Middle frontal gyrus (tissue), 1 donor: ENCODE measurements at regions not wholly inside any gene's neighbourhood (a gene's known extent, or its start where the extent isn't known, plus 50 kb on each side); places are given as distances from the start of the nearest gene placed in this dataset.
A peak's percentile ranks its signal among the peaks of the same experiment; 100 is the strongest.
"Not testable (repeated sequence)": the region's sequence is repeated elsewhere in the genome, so short reads cannot be mapped to it uniquely, and the experiment has no call there.

Source experiments
- DNase-seq: peaks from one replicate; pipeline ENCODE4 v3.0.0-alpha.2; 2015; ENCODE audit warnings: low spot score; ENCODE audit errors: extremely low spot score

- no peak for DNase-seq
Measured at GRCh38 chr5:117191251-117191650, 616.6 kb upstream of the SEMA6A start.

GRCh38 chr5:117189784-117190183 lies 615.2 kb upstream of the SEMA6A start:
- no peak for DNase-seq

- no peak for DNase-seq
Measured at GRCh38 chr5:117188211-117188610, 613.6 kb upstream of the SEMA6A start.

GRCh38 chr5:117186751-117187150 lies 612.1 kb upstream of the SEMA6A start:
- DNase-seq = no peak

GRCh38 chr5:117183326-117183725 lies 608.7 kb upstream of the SEMA6A start:
- DNase-seq = no peak

- DNase-seq = peak; percentile 23
Measured at GRCh38 chr5:117182104-117182503, 607.5 kb upstream of the SEMA6A start.

GRCh38 chr5:117177302-117177701 lies 602.7 kb upstream of the SEMA6A start:
- no peak for DNase-seq

GRCh38 chr5:117165068-117165467 lies 590.4 kb upstream of the SEMA6A start:
- DNase-seq = no peak

GRCh38 chr5:117161718-117162335 lies 587.2 kb upstream of the SEMA6A start:
- no peak for DNase-seq

- no peak for DNase-seq
Measured at GRCh38 chr5:117160391-117160790, 585.8 kb upstream of the SEMA6A start.

GRCh38 chr5:117149312-117149711 lies 574.7 kb upstream of the SEMA6A start:
- DNase-seq = no peak

GRCh38 chr5:117144086-117144485 lies 569.5 kb upstream of the SEMA6A start:
- no peak for DNase-seq

GRCh38 chr5:117143406-117143805 lies 568.8 kb upstream of the SEMA6A start:
- DNase-seq = no peak

GRCh38 chr5:117138523-117138922 lies 563.9 kb upstream of the SEMA6A start:
- DNase-seq = no peak

- no peak for DNase-seq
Measured at GRCh38 chr5:117135851-117136250, 561.2 kb upstream of the SEMA6A start.

- DNase-seq = no peak
Measured at GRCh38 chr5:117133198-117133597, 558.6 kb upstream of the SEMA6A start.

- DNase-seq = no peak
Measured at GRCh38 chr5:117131876-117132275, 557.3 kb upstream of the SEMA6A start.

- DNase-seq = no peak
Measured at GRCh38 chr5:117131048-117131679, 556.5 kb upstream of the SEMA6A start.

GRCh38 chr5:117118499-117118898 lies 543.9 kb upstream of the SEMA6A start:
- no peak for DNase-seq

- DNase-seq = not testable (repeated sequence)
Measured at GRCh38 chr5:117117314-117117713, 542.7 kb upstream of the SEMA6A start.

GRCh38 chr5:117110548-117110947 lies 535.9 kb upstream of the SEMA6A start:
- no peak for DNase-seq

GRCh38 chr5:117107859-117108258 lies 533.2 kb upstream of the SEMA6A start:
- no peak for DNase-seq

GRCh38 chr5:117103703-117104102 lies 529.1 kb upstream of the SEMA6A start:
- DNase-seq = no peak
